Stomach (tissue), 8 donors: ENCODE measurements at regions not wholly inside any gene's neighbourhood (a gene's known extent, or its start where the extent isn't known, plus 50 kb on each side); places are given as distances from the start of the nearest gene placed in this dataset.
"Not testable (repeated sequence)": the region's sequence is repeated elsewhere in the genome, so short reads cannot be mapped to it uniquely, and the experiment has no call there.

Experiments
- DNase-seq, 2 donors: peaks; one replicate each; pipeline versions ENCODE4 v3.0.0 to v3.0.0-alpha.2; 2013 to 2019
- H3K27ac ChIP-seq, 5 donors: fragments of 200-600 bp in 4 of 5; sonication (generic) in 4 of 5; one replicate each; pipeline ENCODE4 v1.5.1; 2013 to 2019; ENCODE audit warnings: mild to moderate bottlenecking in 1 of 5, moderate library complexity in 1 of 5
- H3K27me3 ChIP-seq, 3 donors: fragments of 200-600 bp; sonication (generic); one replicate each; pipeline ENCODE4 v1.5.1; 2017 to 2019; ENCODE audit warnings: mixed run types in 1 of 3
- H3K36me3 ChIP-seq, 4 donors: fragments of 200-600 bp; sonication (generic); 1 replicate in 3 of 4; 2 replicates in 1 of 4; pipeline ENCODE4 v1.5.1; 2016 to 2019
- H3K4me1 ChIP-seq, 4 donors: fragments of 200-600 bp; sonication (generic); one replicate each; pipeline ENCODE4 v1.5.1; 2016 to 2019
- H3K4me3 ChIP-seq, 4 donors: fragments of 200-600 bp; sonication (generic) in 3 of 4; one replicate each; pipeline ENCODE4 v1.5.1; 2016 to 2019; ENCODE audit warnings: mild to moderate bottlenecking in 1 of 4
- H3K9me3 ChIP-seq, 4 donors: fragments of 200-600 bp; sonication (generic); one replicate each; pipeline ENCODE4 v1.5.1; 2016 to 2019
- WGBS, 5 donors: extraction: QIAGEN DNeasy Blood & Tissue Kit in 3 of 5; methylation state at CpG; one replicate each; pipeline versions ENCODE4 v1.1.5 to v1.1.7; 2013 to 2018; 5-methylcytosine and 5-hydroxymethylcytosine counted together
- intact Hi-C: fragments of 100-400 bp; cut with DNase I; formaldehyde crosslinking; loops from one replicate; pipeline ENCODE4 v1.15.1; 2023; ENCODE audit warnings: low total_unique reads
- TF ChIP-seq, protein P1 (sequence below), 7 experiments: fragments of 450-650 bp in 4 of 7; fragments of 200-600 bp in 3 of 7; sonication (generic) in 3 of 7; IDR thresholded peaks; one replicate each; pipeline ENCODE4 v1.5.1; 2016 to 2019; ENCODE audit warnings: antibody characterized with exemption in 7 of 7, control low read depth in 2 of 7, mild to moderate bottlenecking in 1 of 7
- donor health status: healthy with polysubstance abuse.
- donor health status: Bipolar disorder and iron deficiency.
- donor health status: healthy.

GRCh38 chr13:52254299-52254698 is 94.9 kb upstream of the NEK3 start:
- H3K9me3 ChIP-seq, intact Hi-C loops, H3K4me3 ChIP-seq, H3K4me1 ChIP-seq, DNase-seq, H3K27me3 ChIP-seq, H3K27ac ChIP-seq, H3K36me3 ChIP-seq: not testable (repeated sequence)
- WGBS, 5 donors: 97 to 99% (median 98%) methylated on average over 13 to 23 of the region's 24 CpGs

GRCh38 chr13:52240752-52241151 is 81.4 kb upstream of the NEK3 start:
- H3K36me3 ChIP-seq, H3K4me3 ChIP-seq, H3K27me3 ChIP-seq, H3K4me1 ChIP-seq, H3K9me3 ChIP-seq, intact Hi-C loops, H3K27ac ChIP-seq, DNase-seq: not testable (repeated sequence)
- WGBS, 5 donors: 70 to 86% (median 80%) methylated on average over 3 of the region's 3 CpGs

- H3K27ac ChIP-seq, intact Hi-C loops, H3K4me3 ChIP-seq, H3K36me3 ChIP-seq, H3K27me3 ChIP-seq, H3K4me1 ChIP-seq, H3K9me3 ChIP-seq: not testable (repeated sequence)
- 1 to 15% (median 8%) methylated on average over 1 to 6 of the region's 8 CpGs for whole genome bisulfite sequencing, 5 donors
- DNase-seq: peak; percentile 56 to 92
- TF ChIP-seq, protein P1, sequence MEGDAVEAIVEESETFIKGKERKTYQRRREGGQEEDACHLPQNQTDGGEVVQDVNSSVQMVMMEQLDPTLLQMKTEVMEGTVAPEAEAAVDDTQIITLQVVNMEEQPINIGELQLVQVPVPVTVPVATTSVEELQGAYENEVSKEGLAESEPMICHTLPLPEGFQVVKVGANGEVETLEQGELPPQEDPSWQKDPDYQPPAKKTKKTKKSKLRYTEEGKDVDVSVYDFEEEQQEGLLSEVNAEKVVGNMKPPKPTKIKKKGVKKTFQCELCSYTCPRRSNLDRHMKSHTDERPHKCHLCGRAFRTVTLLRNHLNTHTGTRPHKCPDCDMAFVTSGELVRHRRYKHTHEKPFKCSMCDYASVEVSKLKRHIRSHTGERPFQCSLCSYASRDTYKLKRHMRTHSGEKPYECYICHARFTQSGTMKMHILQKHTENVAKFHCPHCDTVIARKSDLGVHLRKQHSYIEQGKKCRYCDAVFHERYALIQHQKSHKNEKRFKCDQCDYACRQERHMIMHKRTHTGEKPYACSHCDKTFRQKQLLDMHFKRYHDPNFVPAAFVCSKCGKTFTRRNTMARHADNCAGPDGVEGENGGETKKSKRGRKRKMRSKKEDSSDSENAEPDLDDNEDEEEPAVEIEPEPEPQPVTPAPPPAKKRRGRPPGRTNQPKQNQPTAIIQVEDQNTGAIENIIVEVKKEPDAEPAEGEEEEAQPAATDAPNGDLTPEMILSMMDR (IDR thresholded peaks at IDR 0.05): peak in 5 of 7 experiments; percentile 16 to 58 (median 44)
Measured at GRCh38 chr13:52235900-52236595, 76.7 kb upstream of the NEK3 start.

- H3K36me3 ChIP-seq, H3K4me1 ChIP-seq, H3K4me3 ChIP-seq, H3K9me3 ChIP-seq, DNase-seq, H3K27ac ChIP-seq, intact Hi-C loops, H3K27me3 ChIP-seq: not testable (repeated sequence)
- WGBS, 5 donors: 81 to 97% (median 93%) methylated on average over 2 to 3 of the region's 3 CpGs
Measured at GRCh38 chr13:52234928-52235327, 75.5 kb upstream of the NEK3 start.

GRCh38 chr13:52223063-52223462 is 63.7 kb upstream of the NEK3 start:
- H3K4me1 ChIP-seq, H3K27ac ChIP-seq, H3K9me3 ChIP-seq, intact Hi-C loops, H3K36me3 ChIP-seq, DNase-seq, H3K27me3 ChIP-seq, H3K4me3 ChIP-seq: not testable (repeated sequence)
- WGBS, 5 donors: 38 to 64% (median 60%) methylated on average over 1 of the region's 1 CpG

DNA sequence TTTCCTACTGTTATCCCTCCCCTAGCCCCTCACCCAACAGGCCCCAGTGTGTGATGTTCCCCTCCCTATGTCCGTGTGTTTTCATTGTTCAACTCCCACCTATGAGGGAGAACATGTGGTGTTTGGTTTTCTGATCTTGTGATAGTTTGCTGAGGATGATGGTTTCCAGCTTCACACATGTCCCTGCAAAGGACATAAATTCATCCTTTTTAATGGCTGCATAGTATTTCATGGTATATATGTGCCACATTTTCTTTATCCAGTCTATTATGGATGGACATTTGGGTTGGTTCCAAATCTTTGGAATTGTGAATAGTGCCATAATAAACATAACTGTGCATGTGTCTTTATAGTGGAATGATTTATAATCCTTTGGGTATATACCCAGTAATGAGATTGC is 54.5 kb upstream of the NEK3 start:
- H3K36me3 ChIP-seq, H3K4me1 ChIP-seq, DNase-seq, H3K4me3 ChIP-seq, H3K27me3 ChIP-seq, H3K9me3 ChIP-seq, H3K27ac ChIP-seq, intact Hi-C loops: not testable (repeated sequence)
- WGBS, 5 donors: 72 to 93% (median 76%) methylated on average over 1 of the region's 1 CpG

GRCh38 chr13:52212886-52213285 is 53.5 kb upstream of the NEK3 start:
- 39 to 67% (median 57%) methylated on average over 1 of the region's 1 CpG for WGBS, 5 donors
- H3K27ac ChIP-seq, H3K4me1 ChIP-seq, H3K4me3 ChIP-seq, H3K36me3 ChIP-seq, H3K9me3 ChIP-seq, intact Hi-C loops, H3K27me3 ChIP-seq, DNase-seq: not testable (repeated sequence)

GRCh38 chr13:52211416-52211776 is 52.0 kb upstream of the NEK3 start:
- H3K27ac ChIP-seq, H3K4me3 ChIP-seq, H3K36me3 ChIP-seq, DNase-seq, H3K9me3 ChIP-seq, H3K4me1 ChIP-seq, H3K27me3 ChIP-seq, intact Hi-C loops: not testable (repeated sequence)
- WGBS, 5 donors: 55 to 79% (median 62%) methylated on average over 6 of the region's 6 CpGs

- H3K4me1 ChIP-seq, H3K27me3 ChIP-seq, H3K36me3 ChIP-seq, H3K4me3 ChIP-seq, H3K27ac ChIP-seq, intact Hi-C loops, DNase-seq, H3K9me3 ChIP-seq: not testable (repeated sequence)
- 75 to 86% (median 78%) methylated on average over 4 to 5 of the region's 7 CpGs for WGBS, 5 donors
Measured at GRCh38 chr13:52210564-52211415, 51.4 kb upstream of the NEK3 start.
